ENCODE measurements at regions not wholly inside any gene's neighbourhood (a gene's known extent, or its start where the extent isn't known, plus 50 kb on each side); places are given as distances from the start of the nearest gene placed in this dataset. TPM values are rescaled to one million over a fixed set of nuclear protein-coding genes. Genes with fewer than 3 reads are reported as not detected.

- DNase-seq = no peak
These were observed 62.6 kb upstream of the SEMA6A start for GRCh38 chr5:116637149-116637740.

- DNase-seq = no peak
These were observed 58.3 kb upstream of the SEMA6A start for GRCh38 chr5:116632890-116633289.

DNA sequence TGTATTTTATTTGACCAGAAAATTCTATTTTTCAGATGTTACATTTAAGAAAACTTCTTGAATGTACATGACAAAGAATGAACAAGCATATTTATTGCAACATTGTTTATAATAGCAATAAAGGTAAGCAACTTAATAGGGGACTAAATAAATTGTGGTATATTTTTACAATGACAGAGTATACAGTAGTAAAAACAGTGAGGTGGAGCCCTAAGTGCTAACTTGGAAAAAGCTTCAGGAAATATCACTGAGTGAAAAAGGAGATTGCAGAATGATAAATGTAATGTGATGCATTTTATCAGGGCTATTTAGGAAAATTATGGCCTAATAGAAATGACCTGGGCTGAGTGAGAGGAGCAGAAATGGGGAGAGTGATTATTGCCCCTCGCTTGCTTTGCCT lies 56.5 kb upstream of the SEMA6A start:
- no peak for DNase-seq

DNA sequence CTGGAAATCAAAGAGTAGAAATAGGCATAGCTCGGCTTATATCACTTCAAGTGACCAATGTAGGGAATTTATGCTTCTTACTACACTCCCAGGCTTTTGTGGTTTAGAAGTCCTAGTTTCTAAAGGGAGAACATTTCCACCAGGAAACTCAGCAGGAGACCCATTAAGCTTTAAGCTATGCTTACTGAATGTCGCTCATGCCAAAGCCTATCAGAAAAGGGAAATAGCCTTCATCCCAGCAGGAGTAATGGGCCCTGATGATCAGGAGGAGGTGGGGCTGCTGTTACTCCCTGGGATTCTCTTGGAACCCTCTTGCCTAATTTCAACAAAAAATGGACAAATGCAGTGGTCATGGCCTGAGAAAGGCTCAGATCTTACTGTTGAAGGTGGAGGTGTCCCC lies 54.5 kb upstream of the SEMA6A start:
- DNase-seq = no peak

DNA sequence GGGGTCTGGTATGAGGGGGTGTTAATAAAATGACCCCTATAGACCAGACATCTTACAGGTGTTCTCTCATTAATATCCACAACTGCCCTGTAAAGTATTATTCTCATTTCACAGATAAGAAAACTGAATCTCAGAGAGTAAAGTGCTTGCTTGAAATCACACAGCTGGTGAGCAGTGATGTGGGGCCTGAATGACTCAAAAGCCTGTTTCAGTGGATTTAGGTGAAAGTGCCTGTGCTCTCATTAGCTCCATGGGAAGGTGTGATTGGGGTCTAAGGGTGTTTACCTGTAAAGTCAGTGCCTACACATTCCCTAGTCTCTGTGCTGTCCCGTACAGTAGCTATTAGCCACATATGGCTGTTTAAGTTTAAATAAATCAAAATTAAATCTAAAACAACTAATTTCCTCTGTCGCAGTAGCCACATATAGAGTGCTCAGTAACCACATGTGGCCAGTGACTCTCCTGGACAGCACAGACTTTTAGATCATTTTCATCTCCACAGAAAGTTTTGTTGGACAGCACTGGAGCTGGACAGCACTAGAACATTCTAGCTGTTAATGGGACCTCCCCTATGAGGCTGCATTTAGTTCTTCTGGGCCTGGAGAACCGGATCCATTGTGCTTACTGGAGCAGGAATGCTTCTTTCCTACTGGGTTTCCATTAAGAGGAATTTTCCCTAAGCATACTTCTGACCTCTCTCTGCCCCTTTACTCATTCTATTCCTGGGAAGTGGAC lies 52.5 kb upstream of the SEMA6A start:
- DNase-seq = no peak

- DNase-seq = peak; percentile 93
These were observed 51.7 kb upstream of the SEMA6A start for GRCh38 chr5:116626272-116626723.

Small RNAs in the stretch of these regions (small RNA-seq; reads per million reads assigned to genes)
- gene AC093534.1 (ENCODE audit: low replicate concordance) (not detected), gene RNU7-34P (ENCODE audit: low replicate concordance) (not detected)

Measured in tongue (tissue), 2 donors.